ENCODE measurements at regions not wholly inside any gene's neighbourhood (a gene's known extent, or its start where the extent isn't known, plus 50 kb on each side); places are given as distances from the start of the nearest gene placed in this dataset.
"Not testable (repeated sequence)": the region's sequence is repeated elsewhere in the genome, so short reads cannot be mapped to it uniquely, and the experiment has no call there.

DNA sequence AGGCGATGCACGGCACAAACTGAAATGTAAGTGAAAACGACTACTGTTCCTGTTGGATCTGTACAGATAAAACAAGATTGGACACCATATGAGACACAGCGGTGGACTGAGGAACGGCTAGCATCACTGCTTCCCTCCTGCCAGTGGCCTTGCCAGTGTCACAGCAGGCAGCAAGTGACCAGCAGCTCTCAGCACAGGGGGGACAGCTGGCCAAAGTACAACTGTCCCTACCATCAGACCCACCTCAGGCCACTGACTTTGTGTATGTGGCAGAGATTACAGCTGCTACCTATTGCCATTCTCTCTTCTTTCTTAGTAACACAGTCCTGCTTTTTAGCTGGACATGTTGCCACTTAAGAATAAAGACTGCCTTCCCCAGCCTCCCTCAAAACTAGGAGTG is 80.0 kb upstream of the SLC66A3 start:
- DNase-seq = no peak

DNA sequence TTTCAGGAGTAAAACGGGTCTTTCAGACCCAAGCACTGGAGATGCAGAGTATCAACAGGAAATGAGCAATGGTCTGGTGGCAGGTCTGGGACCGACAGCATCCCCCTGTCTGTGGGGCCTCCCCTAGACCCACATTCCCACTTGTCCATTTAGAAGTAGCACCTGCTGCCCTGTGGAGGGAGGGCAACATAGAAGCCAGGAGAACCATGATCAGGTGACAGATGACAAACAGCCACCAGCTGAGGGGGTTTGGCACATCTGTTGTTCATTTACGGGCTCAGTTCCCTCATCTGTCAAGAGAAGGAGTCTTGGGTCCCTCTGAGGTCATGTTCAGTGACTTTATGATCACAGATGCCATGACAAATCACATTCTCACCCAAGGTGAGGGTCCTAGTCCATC is 77.9 kb upstream of the SLC66A3 start:
- no peak for DNase-seq

- DNase-seq = no peak
Observed at GRCh38 chr2:11079136-11079824, 76.0 kb upstream of the SLC66A3 start.

DNA sequence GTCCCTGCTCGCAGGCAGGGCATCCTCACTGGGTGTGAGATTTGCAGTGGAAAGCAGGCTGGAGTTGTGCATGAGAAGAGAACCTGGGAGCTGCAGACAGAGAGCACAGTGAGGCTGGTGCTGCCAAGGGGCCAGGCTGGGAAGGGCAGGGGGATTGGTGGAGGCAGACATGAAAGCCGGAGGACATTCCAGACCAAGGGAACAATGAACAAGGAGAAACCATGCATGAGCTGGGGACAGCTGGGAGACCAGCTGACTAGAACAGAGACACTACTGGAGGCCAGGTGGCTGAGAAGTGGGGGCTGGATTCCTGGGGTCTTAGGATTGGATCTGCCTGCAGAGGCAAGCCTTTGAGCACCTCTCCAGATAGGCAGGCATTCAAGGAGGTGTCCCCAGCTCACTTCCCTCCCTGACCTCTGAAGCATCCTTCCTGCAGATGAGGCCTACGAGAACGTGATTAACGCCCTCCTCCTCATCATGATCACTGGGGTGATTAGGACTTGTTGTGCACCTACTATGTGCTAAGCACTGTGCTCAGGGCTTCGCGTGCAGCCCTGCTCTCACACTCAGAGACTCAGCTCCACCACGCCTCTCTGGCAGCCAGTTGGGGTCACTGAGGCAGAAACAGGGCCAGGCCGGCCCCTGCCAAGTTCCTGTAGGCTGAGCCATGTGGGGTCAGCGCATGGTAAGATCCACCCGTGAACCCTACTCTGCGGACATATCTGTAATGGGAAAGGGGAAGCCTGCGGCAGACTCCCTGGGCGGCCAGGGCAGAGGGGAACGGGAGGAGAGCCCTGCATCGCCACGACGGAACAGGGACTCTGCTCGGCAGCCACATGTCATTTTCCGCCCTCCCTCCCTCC is 74.8 kb upstream of the SLC66A3 start:
- DNase-seq = no peak

GRCh38 chr2:11082880-11083279 is 72.4 kb upstream of the SLC66A3 start:
- DNase-seq = no peak

DNA sequence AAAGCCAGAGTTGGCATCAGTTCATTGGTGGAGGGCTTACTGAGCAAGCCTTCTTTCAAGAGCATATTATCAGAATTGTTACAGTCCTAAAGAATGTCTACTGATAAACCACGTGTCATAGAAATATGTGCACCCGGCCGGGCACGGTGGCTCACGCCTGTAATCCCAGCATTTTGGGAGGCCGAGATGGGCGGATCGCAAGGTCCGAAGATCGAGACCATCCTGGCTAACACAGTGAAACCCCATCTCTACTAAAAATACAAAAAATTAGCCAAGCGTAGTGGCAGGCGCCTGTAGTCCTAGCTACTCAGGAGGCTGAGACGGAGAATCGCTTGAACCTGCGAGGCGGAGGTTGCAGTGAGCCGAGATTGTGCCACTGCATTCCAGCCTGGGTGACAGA is 66.4 kb upstream of the SLC66A3 start:
- not testable (repeated sequence) for DNase-seq

DNA sequence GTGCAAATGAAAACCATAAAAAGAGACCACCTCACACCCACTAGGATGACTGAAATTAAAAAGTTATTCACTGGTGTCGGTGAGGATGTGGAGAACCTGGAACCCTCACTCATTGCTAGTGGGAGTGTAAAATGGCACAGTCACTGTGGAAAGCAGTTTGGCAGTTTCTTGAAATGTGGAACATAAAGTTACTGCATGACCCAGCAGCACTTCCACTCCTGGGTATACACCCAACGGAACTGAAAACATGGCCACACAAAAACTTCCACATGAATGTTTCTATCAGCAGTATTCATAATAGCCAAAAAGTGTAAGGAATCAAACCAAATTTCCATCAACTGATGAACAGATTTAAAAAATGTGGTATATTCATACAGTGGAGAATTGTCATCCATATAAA is 65.1 kb upstream of the SLC66A3 start:
- no peak for DNase-seq

DNA sequence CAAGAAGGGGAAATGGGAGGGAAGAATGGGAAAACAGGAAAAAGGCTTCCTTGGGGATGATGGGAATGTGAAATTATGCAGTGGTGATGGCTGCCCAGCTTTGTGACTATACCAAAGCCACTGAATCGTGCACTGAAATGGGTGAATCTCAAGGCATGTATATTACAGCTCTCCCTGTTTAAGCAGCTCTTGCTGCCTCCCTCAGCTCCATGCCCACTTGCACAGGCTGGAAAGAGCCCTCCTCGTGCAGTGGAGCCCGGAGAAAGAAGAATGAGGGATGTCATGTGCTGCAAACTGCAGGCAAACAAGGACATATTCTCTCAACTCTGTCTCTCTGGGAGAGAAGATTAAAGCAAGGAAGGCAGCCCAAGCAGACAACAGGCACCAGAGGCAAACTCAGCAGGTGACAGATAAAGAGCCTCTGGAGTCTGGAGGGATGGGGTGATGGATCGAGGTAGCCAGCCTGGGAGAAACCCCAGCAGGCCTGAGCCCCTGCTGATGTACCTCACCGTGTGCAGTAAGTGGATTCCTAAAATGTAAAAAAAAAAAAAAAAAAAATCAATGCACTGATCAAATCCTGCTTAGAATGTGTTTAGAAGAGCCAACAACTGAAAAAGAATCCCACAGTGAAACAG is 62.4 kb upstream of the SLC66A3 start:
- DNase-seq = no peak

DNA sequence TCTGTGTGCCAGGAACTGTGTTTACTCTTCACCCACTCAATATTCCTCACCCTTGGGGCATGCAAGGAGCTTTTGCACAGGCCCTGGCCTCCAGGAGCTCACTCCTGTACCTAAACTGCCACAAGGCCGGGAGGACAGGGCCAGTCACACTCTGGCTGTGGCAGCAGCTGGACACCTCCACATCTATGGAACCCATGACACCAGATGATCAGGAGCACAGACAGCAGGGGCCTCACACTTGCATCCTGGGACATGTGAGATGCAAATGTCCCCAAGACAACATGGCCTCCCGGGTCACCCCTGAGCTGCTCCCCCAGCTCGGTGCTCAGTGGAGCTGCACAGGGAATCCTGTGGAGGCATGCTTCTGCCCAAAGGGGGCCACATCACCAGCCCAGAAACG is 61.8 kb upstream of the SLC66A3 start:
- no peak for DNase-seq

GRCh38 chr2:11094021-11094810 is 61.1 kb upstream of the SLC66A3 start:
- no peak for DNase-seq

DNA sequence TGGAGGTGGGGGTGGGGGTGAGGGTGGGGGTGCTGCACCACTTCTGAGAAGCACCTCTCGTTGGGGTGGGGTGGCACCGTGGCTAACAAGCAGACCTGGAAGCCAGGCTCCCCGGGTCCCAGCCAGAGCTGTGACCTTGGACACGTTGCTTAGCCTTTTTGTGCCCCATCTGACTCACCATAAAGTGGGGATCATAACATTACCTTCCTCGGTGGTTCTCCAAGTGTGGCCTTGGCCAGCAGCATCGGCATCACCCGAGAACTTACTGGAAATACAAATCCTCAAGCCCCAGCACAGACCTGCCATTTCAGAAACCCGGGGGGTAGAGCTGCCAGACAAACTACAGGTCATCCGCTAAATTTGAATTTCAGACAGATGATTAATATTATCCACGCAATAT is 58.7 kb upstream of the SLC66A3 start:
- DNase-seq = no peak

DNA sequence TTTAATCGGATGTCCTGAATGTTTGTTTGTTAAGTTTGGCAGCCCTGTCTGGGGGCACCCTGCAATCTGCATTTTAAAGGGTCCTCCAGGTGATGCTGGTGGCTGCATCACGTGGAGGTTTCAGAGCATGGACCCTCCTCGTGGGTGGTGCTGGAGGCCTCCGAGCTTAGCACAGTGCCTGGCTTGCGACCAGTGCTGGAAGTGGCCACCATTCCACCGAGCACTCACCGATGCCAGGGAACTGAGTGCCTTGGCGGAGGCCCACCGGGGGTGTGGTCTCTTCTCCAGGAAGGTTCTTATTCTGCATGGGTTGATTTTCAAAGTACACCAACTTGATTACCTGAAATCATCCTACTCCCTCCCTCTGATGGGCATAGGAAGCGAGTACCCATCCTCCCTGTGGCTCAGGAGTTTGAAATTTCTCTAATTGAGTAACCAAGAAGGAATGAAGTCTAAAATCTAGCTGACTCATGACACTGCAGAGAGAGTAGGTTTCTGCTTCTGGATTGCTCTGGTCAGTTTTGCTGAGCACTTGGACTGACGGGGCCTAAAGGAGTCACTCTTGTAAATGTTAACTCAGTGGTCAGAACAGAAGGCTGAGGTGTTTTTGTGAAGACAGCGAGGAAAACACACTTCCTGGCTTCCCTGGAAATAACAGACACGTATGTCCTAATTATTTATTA is 58.1 kb upstream of the SLC66A3 start:
- no peak for DNase-seq

- no peak for DNase-seq
Observed at GRCh38 chr2:11097854-11098387, 57.3 kb upstream of the SLC66A3 start.

GRCh38 chr2:11099122-11100065 is 55.9 kb upstream of the SLC66A3 start:
- DNase-seq = no peak

DNA sequence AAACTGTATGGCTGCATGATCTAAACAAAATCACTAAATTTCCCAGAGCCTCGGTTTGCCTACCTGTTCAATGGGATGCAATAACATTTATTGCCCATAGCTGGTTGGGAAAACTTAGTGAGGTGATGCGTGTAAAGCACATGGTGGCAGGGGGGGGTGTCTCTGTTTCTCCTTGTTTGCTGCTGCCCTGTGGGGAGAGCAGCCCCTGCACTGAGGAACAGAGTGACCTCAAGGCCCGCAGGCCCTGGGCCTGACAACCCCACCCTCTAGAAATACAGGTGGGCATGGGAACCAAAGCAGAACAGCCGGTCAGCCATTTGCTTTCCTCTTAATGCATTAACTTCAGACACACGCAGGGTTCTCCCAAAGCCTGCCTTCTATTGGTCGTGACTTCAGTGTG is 55.1 kb upstream of the SLC66A3 start:
- no peak for DNase-seq

- no peak for DNase-seq
Observed at GRCh38 chr2:11100976-11101375, 54.3 kb upstream of the SLC66A3 start.

GRCh38 chr2:11101430-11101829 is 53.8 kb upstream of the SLC66A3 start:
- DNase-seq = no peak

DNA sequence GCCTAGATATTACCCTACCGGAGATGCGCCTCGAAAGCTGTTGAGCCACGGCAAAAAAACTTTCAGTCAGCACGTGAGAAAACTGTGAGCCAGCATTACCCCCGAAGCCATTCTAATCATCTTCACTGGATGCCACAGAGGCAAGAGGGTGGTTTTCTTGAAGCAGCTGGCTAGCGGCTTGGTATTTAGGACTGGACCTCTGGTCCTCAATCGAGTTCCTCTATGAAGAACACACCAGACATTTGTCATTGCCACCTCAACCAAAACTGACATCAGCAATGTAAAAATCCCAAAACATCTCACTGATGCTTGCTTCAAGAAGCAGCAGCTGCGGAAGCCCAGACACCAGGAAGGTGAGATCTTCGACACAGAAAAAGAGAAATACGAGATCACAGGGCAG is 52.8 kb upstream of the SLC66A3 start:
- DNase-seq = no peak

DNA sequence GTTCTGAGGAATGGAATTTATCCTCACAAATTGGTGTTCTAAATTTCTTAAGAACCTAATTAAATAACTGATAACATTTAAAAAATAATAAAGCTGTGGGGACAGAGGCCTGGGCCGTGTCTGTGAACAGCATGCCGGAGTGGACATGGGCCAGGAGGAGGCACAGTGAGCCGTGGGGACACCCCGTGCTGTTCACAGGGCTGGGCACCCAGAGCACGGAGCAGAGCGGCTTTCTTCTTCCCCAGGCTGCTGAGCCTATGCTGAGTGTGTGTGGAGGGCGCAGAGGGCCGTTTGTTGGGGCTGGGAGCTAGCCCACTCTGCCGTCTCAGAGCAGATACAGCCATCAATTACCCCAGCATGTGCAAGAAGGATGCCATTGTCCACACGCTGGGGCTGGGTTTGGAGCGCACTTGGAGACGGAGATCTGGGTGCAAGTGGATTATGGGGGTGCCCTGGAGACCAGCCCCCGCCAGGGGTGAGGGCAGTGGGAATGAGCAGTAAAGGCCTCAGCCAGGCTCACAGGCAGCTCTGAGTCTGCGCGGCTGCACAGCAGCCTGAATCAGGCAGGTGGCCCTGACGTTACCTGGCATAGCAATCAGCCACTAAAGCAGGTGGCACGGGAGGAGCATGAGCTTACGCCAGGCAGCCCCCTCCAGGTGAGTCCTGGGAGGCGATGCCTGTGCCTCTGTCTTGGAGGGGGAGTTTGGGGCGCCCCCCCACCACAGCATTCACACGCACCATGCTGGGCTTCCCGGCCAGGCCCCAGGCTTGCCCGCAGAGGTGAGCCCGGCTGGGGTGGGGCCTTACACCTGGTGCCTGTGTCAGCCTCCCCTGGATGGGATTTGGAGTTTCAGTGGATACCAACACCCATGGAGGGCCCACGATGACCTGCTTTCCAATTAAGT is 52.1 kb upstream of the SLC66A3 start:
- DNase-seq = no peak
